Pons (tissue), 1 donor: ENCODE measurements at regions not wholly inside any gene's neighbourhood (a gene's known extent, or its start where the extent isn't known, plus 50 kb on each side); places are given as distances from the start of the nearest gene placed in this dataset.
"Not testable (repeated sequence)": the region's sequence is repeated elsewhere in the genome, so short reads cannot be mapped to it uniquely, and the experiment has no call there.

ENCODE experiments used
- DNase-seq: peaks from one replicate; pipeline ENCODE4 v3.0.0-alpha.2; 2016; ENCODE audit warnings: low spot score

- no peak for DNase-seq
Observed at GRCh38 chr11:81286550-81286949, 1447.1 kb downstream of the FAM181B start.

GRCh38 chr11:81280228-81280627 lies 1453.4 kb downstream of the FAM181B start:
- DNase-seq: not testable (repeated sequence)

GRCh38 chr11:81278991-81279390 lies 1454.7 kb downstream of the FAM181B start:
- DNase-seq: peak; percentile 11

- no peak for DNase-seq
Observed at GRCh38 chr11:81270686-81271085, 1463.0 kb downstream of the FAM181B start.

GRCh38 chr11:81267246-81267645 lies 1466.4 kb downstream of the FAM181B start:
- DNase-seq: no peak

GRCh38 chr11:81259471-81259870 lies 1474.2 kb downstream of the FAM181B start:
- no peak for DNase-seq

GRCh38 chr11:81255895-81256294 lies 1477.8 kb downstream of the FAM181B start:
- no peak for DNase-seq

- DNase-seq: no peak
Observed at GRCh38 chr11:81253244-81253643, 1480.4 kb downstream of the FAM181B start.

GRCh38 chr11:81246941-81247340 lies 1486.7 kb downstream of the FAM181B start:
- no peak for DNase-seq

- DNase-seq: no peak
Observed at GRCh38 chr11:81245791-81246190, 1487.9 kb downstream of the FAM181B start.

GRCh38 chr11:81241672-81242275 lies 1491.9 kb downstream of the FAM181B start:
- DNase-seq: no peak

GRCh38 chr11:81237139-81237538 lies 1496.5 kb downstream of the FAM181B start:
- DNase-seq: peak; percentile 82

- not testable (repeated sequence) for DNase-seq
Observed at GRCh38 chr11:81227409-81227808, 1506.3 kb downstream of the FAM181B start.

GRCh38 chr11:81224396-81224795 lies 1509.3 kb downstream of the FAM181B start:
- DNase-seq: no peak

GRCh38 chr11:81222491-81222890 lies 1511.2 kb downstream of the FAM181B start:
- no peak for DNase-seq

- no peak for DNase-seq
Observed at GRCh38 chr11:81220146-81220895, 1513.3 kb downstream of the FAM181B start.

- no peak for DNase-seq
Observed at GRCh38 chr11:81219661-81220060, 1514.0 kb downstream of the FAM181B start.

GRCh38 chr11:81218440-81218839 lies 1515.2 kb downstream of the FAM181B start:
- no peak for DNase-seq

- no peak for DNase-seq
Observed at GRCh38 chr11:81211050-81211449, 1522.6 kb downstream of the FAM181B start.

GRCh38 chr11:81207421-81208054 lies 1526.1 kb downstream of the FAM181B start:
- no peak for DNase-seq

- DNase-seq: no peak
Observed at GRCh38 chr11:81203876-81204275, 1529.8 kb downstream of the FAM181B start.

- no peak for DNase-seq
Observed at GRCh38 chr11:81197396-81197795, 1536.3 kb downstream of the FAM181B start.

- DNase-seq: no peak
Observed at GRCh38 chr11:81192516-81192915, 1541.1 kb downstream of the FAM181B start.
